ENCODE measurements at regions not wholly inside any gene's neighbourhood (a gene's known extent, or its start where the extent isn't known, plus 50 kb on each side); places are given as distances from the start of the nearest gene placed in this dataset.

- intact Hi-C loops (cut with micrococcal nuclease; ENCODE audit: unreplicated experiment) = no loop called here
- ChIA-PET CTCF (no interaction called here), POLR2A (no interaction called here)
- H3K4me1 ChIP-seq (ENCODE audit: control insufficient read depth, insufficient read depth, low read length) = no peaks in the 10 kb centered on the region
- H3K36me3 ChIP-seq (ENCODE audit: control insufficient read depth, insufficient read depth, low read length) = no peaks in the 10 kb centered on the region
- no peaks in the 10 kb centered on the region for H3K9me3 ChIP-seq (ENCODE audit: control insufficient read depth, insufficient read depth, low read depth, low read length)
- H3K27ac ChIP-seq (ENCODE audit: low read length) = no peak overlapping the region
- no peak overlapping the region for H3K4me3 ChIP-seq (ENCODE audit: low read depth in 2 of 2, low read length in 2 of 2)
- in situ Hi-C loops (cut with HindIII; ENCODE audit: low pct_unique_long_range_greater_than_20kb, low sequenced_read_pairs) = no loop called here
- BruUV-seq (replicated peaks) = no TSS peak
- H3K27me3 ChIP-seq (ENCODE audit: control insufficient read depth, insufficient read depth, low read length) = no peaks in the 10 kb centered on the region
- DNase-seq (ENCODE audit: low read depth, low spot score) = no peak
- no peak for ATAC-seq
- TF ChIP-seq SIN3A (IDR thresholded peaks at IDR 0.05; ENCODE audit: borderline replicate concordance, insufficient read depth, low read depth, low read length) (no peak), POLR2AphosphoS5 (IDR thresholded peaks at IDR 0.05; ENCODE audit: low read depth, low read length) (no peak), TCF7L2 (IDR thresholded peaks at IDR 0.05; ENCODE audit: low read depth, low read length) (no peak), REST (IDR thresholded peaks at IDR 0.05; ENCODE audit: insufficient read depth in 1 of 2, low read depth in 2 of 2, low read length in 1 of 2) (no peak), CTCF (IDR thresholded peaks at IDR 0.05) (no peak)
Observed at GRCh38 chr12:19998411-19998810, 369.9 kb upstream of the PDE3A start.

GRCh38 chr12:19998961-19999804, 369.2 kb upstream of the PDE3A start:
- Histone ChIP-seq H3K9me3 (ENCODE audit: control insufficient read depth, insufficient read depth, low read depth, low read length) (no peaks in the 10 kb centered on the region), H3K4me1 (ENCODE audit: control insufficient read depth, insufficient read depth, low read length) (no peaks in the 10 kb centered on the region), H3K36me3 (ENCODE audit: control insufficient read depth, insufficient read depth, low read length) (no peaks in the 10 kb centered on the region), H3K4me3 (ENCODE audit: low read depth in 2 of 2, low read length in 2 of 2) (no peak overlapping the region), H3K27ac (ENCODE audit: low read length) (no peak overlapping the region), H3K27me3 (ENCODE audit: control insufficient read depth, insufficient read depth, low read length) (no peaks in the 10 kb centered on the region)
- ChIA-PET CTCF (no interaction called here), POLR2A (no interaction called here)
- no TSS peak for BruUV-seq (replicated peaks)
- TF ChIP-seq REST (IDR thresholded peaks at IDR 0.05; ENCODE audit: insufficient read depth in 1 of 2, low read depth in 2 of 2, low read length in 1 of 2) (no peak), SIN3A (IDR thresholded peaks at IDR 0.05; ENCODE audit: borderline replicate concordance, insufficient read depth, low read depth, low read length) (no peak), TCF7L2 (IDR thresholded peaks at IDR 0.05; ENCODE audit: low read depth, low read length) (no peak), POLR2AphosphoS5 (IDR thresholded peaks at IDR 0.05; ENCODE audit: low read depth, low read length) (no peak), CTCF (IDR thresholded peaks at IDR 0.05) (no peak)
- ATAC-seq (no peak), DNase-seq (ENCODE audit: low read depth, low spot score) (no peak)
- intact Hi-C loops (cut with micrococcal nuclease; ENCODE audit: unreplicated experiment) (no loop called here), in situ Hi-C loops (cut with HindIII; ENCODE audit: low pct_unique_long_range_greater_than_20kb, low sequenced_read_pairs) (no loop called here)
